MM.1S (cell line): ENCODE measurements at regions not wholly inside any gene's neighbourhood (a gene's known extent, or its start where the extent isn't known, plus 50 kb on each side); places are given as distances from the start of the nearest gene placed in this dataset.
"Not testable (repeated sequence)": the region's sequence is repeated elsewhere in the genome, so short reads cannot be mapped to it uniquely, and the experiment has no call there.

Source experiments
- DNase-seq: peaks from one replicate; pipeline ENCODE4 v3.0.0-alpha.2; 2015
- H2AFZ ChIP-seq: fragments of 300-600 bp; sonication (generic); 2 replicates; pipeline ENCODE4 v1.6.0; 2016; ENCODE audit warnings: antibody characterized with exemption, low read length
- H3F3A ChIP-seq: fragments of 300-600 bp; sonication (generic); 2 replicates; pipeline ENCODE4 v1.6.1; 2016; ENCODE audit warnings: mild to moderate bottlenecking, antibody characterized with exemption, low read length, moderate library complexity, mixed read lengths; ENCODE audit not compliant: insufficient read depth
- H3K27ac ChIP-seq: fragments of 300-600 bp; sonication (generic); 2 replicates; pipeline ENCODE4 v1.5.1; 2016; ENCODE audit warnings: mild to moderate bottlenecking, low read length
- H3K27me3 ChIP-seq: fragments of 300-600 bp; sonication (generic); replicated peaks from 2 replicates; pipeline ENCODE4 v1.6.0; 2016; ENCODE audit warnings: low read length; ENCODE audit not compliant: insufficient read depth
- H3K36me3 ChIP-seq: fragments of 300-600 bp; sonication (generic); replicated peaks from 2 replicates; pipeline ENCODE4 v1.6.1; 2016; ENCODE audit warnings: mild to moderate bottlenecking, low read length, mixed read lengths; ENCODE audit not compliant: insufficient read depth
- H3K4me1 ChIP-seq: fragments of 300-600 bp; sonication (generic); 2 replicates; pipeline ENCODE4 v1.6.1; 2016; ENCODE audit warnings: low read length, mixed read lengths
- H3K4me2 ChIP-seq: fragments of 300-600 bp; sonication (generic); 2 replicates; pipeline ENCODE4 v1.6.0; 2016; ENCODE audit warnings: low read depth, low read length
- H3K4me3 ChIP-seq: fragments of 300-600 bp; sonication (generic); 2 replicates; pipeline ENCODE4 v1.5.1; 2016; ENCODE audit warnings: low read length, mixed read lengths
- H3K79me2 ChIP-seq: fragments of 300-600 bp; sonication (generic); 2 replicates; pipeline ENCODE4 v1.6.1; 2016; ENCODE audit warnings: mixed run types, low read length, mixed read lengths
- H3K9ac ChIP-seq: fragments of 300-600 bp; sonication (generic); 2 replicates; pipeline ENCODE4 v1.6.1; 2016; ENCODE audit warnings: low read length, mixed read lengths
- H3K9me2 ChIP-seq: fragments of 300-600 bp; sonication (generic); replicated peaks from 2 replicates; pipeline ENCODE4 v1.6.1; 2016; ENCODE audit warnings: mild to moderate bottlenecking, low read length, mixed read lengths; ENCODE audit not compliant: insufficient read depth
- H3K9me3 ChIP-seq: fragments of 300-600 bp; sonication (generic); replicated peaks from 2 replicates; pipeline ENCODE4 v1.6.1; 2016; ENCODE audit warnings: mild to moderate bottlenecking, low read length, mixed read lengths; ENCODE audit not compliant: insufficient read depth
- H4K20me1 ChIP-seq: fragments of 300-600 bp; sonication (generic); 2 replicates; pipeline ENCODE4 v1.6.1; 2016; ENCODE audit warnings: mild to moderate bottlenecking, low read length, moderate library complexity, mixed read lengths; ENCODE audit not compliant: insufficient read depth
- CTCF ChIP-seq: fragments of 300-600 bp; sonication (generic); IDR thresholded peaks from 2 replicates; pipeline ENCODE4 v1.5.1; 2016; ENCODE audit warnings: antibody characterized with exemption, low read length, mixed read lengths
- EZH2 ChIP-seq: fragments of 300-600 bp; sonication (generic); optimal IDR thresholded peaks from 2 replicates; pipeline ENCODE3; 2017; ENCODE audit warnings: low read depth, mild to moderate bottlenecking, antibody characterized with exemption, low read length, mixed read lengths
- EZH2phosphoT487 ChIP-seq: fragments of 300-600 bp; sonication (generic); IDR thresholded peaks from 2 replicates; pipeline ENCODE4 v1.6.1; 2018; ENCODE audit warnings: antibody characterized with exemption, low read length

- no peak overlapping the region for H3K9ac ChIP-seq
- H2AFZ ChIP-seq: no peak overlapping the region
- DNase-seq: no peak
- no peaks in the 10 kb centered on the region for H3F3A ChIP-seq
- H4K20me1 ChIP-seq: no peaks in the 10 kb centered on the region
- no peaks in the 10 kb centered on the region for H3K4me1 ChIP-seq
- TF ChIP-seq EZH2phosphoT487 (no peak), EZH2 (no peak), CTCF (no peak)
- no peaks in the 10 kb centered on the region for H3K36me3 ChIP-seq
- no peak overlapping the region for H3K4me3 ChIP-seq
- H3K27me3 ChIP-seq: no peaks in the 10 kb centered on the region
- H3K9me3 ChIP-seq: no peaks in the 10 kb centered on the region
- H3K27ac ChIP-seq: no peak overlapping the region
- no peak overlapping the region for H3K4me2 ChIP-seq
- no peaks in the 10 kb centered on the region for H3K9me2 ChIP-seq
- H3K79me2 ChIP-seq: no peaks in the 10 kb centered on the region
Observed at GRCh38 chr14:43587183-43587582, 919.9 kb downstream of the FSCB start.

GRCh38 chr14:43579671-43580070, 927.4 kb downstream of the FSCB start:
- H3K79me2 ChIP-seq: no peaks in the 10 kb centered on the region
- H3K4me1 ChIP-seq: no peaks in the 10 kb centered on the region
- no peak overlapping the region for H3K4me3 ChIP-seq
- no peak for TF ChIP-seq EZH2phosphoT487
- TF ChIP-seq CTCF: no peak
- no peak for TF ChIP-seq EZH2
- H3F3A ChIP-seq: no peaks in the 10 kb centered on the region
- no peaks in the 10 kb centered on the region for H4K20me1 ChIP-seq
- no peaks in the 10 kb centered on the region for H3K9me3 ChIP-seq
- no peak overlapping the region for H3K9ac ChIP-seq
- H2AFZ ChIP-seq: no peak overlapping the region
- no peak for DNase-seq
- H3K9me2 ChIP-seq: no peaks in the 10 kb centered on the region
- H3K27me3 ChIP-seq: no peaks in the 10 kb centered on the region
- H3K27ac ChIP-seq: no peak overlapping the region
- no peaks in the 10 kb centered on the region for H3K36me3 ChIP-seq
- no peak overlapping the region for H3K4me2 ChIP-seq

- Histone ChIP-seq H3K27ac (no peak overlapping the region), H3K27me3 (no peaks in the 10 kb centered on the region), H3K9me2 (no peaks in the 10 kb centered on the region), H3K4me2 (no peak overlapping the region), H3F3A (no peaks in the 10 kb centered on the region), H4K20me1 (no peaks in the 10 kb centered on the region), H3K4me3 (no peak overlapping the region), H3K4me1 (no peaks in the 10 kb centered on the region), H3K9me3 (no peaks in the 10 kb centered on the region), H3K79me2 (no peaks in the 10 kb centered on the region), H2AFZ (no peak overlapping the region), H3K36me3 (no peaks in the 10 kb centered on the region), H3K9ac (no peak overlapping the region)
- no peak for TF ChIP-seq CTCF
- TF ChIP-seq EZH2phosphoT487: no peak
- TF ChIP-seq EZH2: no peak
- no peak for DNase-seq
Observed at GRCh38 chr14:43568022-43568421, 939.1 kb downstream of the FSCB start.

GRCh38 chr14:43548368-43548767, 958.7 kb downstream of the FSCB start:
- no peak for DNase-seq
- no peak overlapping the region for H3K4me3 ChIP-seq

GRCh38 chr14:43547596-43547995, 959.5 kb downstream of the FSCB start:
- not testable (repeated sequence) for H3K36me3 ChIP-seq, H3K27me3 ChIP-seq, H3K27ac ChIP-seq, DNase-seq, H3K4me2 ChIP-seq, H3K9ac ChIP-seq, H3K4me3 ChIP-seq, H2AFZ ChIP-seq, H3K79me2 ChIP-seq, H3K4me1 ChIP-seq, H4K20me1 ChIP-seq, H3K9me3 ChIP-seq, H3K9me2 ChIP-seq, H3F3A ChIP-seq

More at GRCh38 chr14:43548368-43548767, 958.7 kb downstream of the FSCB start:
- Histone ChIP-seq H3F3A (no peaks in the 10 kb centered on the region), H3K79me2 (no peaks in the 10 kb centered on the region), H3K36me3 (no peaks in the 10 kb centered on the region), H3K4me2 (no peak overlapping the region), H3K9ac (no peak overlapping the region), H3K27ac (no peak overlapping the region), H2AFZ (no peak overlapping the region), H3K4me1 (no peaks in the 10 kb centered on the region), H3K9me3 (no peaks in the 10 kb centered on the region), H4K20me1 (no peaks in the 10 kb centered on the region), H3K27me3 (no peaks in the 10 kb centered on the region), H3K9me2 (no peaks in the 10 kb centered on the region)
- TF ChIP-seq CTCF (no peak), EZH2phosphoT487 (no peak), EZH2 (no peak)
